Prostate gland (tissue), 2 donors: ENCODE measurements at regions not wholly inside any gene's neighbourhood (a gene's known extent, or its start where the extent isn't known, plus 50 kb on each side); places are given as distances from the start of the nearest gene placed in this dataset.

ENCODE experiments used
- DNase-seq: peaks from one replicate; pipeline ENCODE4 v3.0.0-alpha.2; 2019; ENCODE audit warnings: low spot score
- H3K27ac ChIP-seq, 2 donors: fragments of 200-600 bp; sonication (generic); 2 replicates each; pipeline ENCODE4 v1.5.1; 2017 to 2019
- H3K27me3 ChIP-seq: fragments of 200-600 bp; sonication (generic); replicated peaks from 2 replicates; pipeline ENCODE4 v1.5.1; 2019; ENCODE audit not compliant: insufficient read depth
- H3K36me3 ChIP-seq, 2 donors: fragments of 200-600 bp; sonication (generic); 1 replicate in 1 of 2; 2 replicates in 1 of 2; pipeline versions ENCODE4 v1.5.1 to v1.8.1; 2017 to 2019
- H3K4me1 ChIP-seq: fragments of 200-600 bp; sonication (generic); replicated peaks from 2 replicates; pipeline ENCODE4 v1.5.1; 2019
- H3K4me3 ChIP-seq, 2 donors: fragments of 200-600 bp; sonication (generic); 2 replicates each; pipeline ENCODE4 v1.5.1; 2017 to 2019
- H3K9me3 ChIP-seq: fragments of 200-600 bp; sonication (generic); 2 replicates; pipeline ENCODE4 v1.5.1; 2017
- POLR2A ChIP-seq: fragments of 450-650 bp; IDR thresholded peaks from one replicate; pipeline ENCODE4 v1.6.1; 2016; ENCODE audit warnings: antibody characterized with exemption, mild to moderate bottlenecking
- POLR2AphosphoS5 ChIP-seq: sonication (generic); formaldehyde crosslinking; IDR thresholded peaks from one replicate; pipeline ENCODE4 v1.6.1; 2017; ENCODE audit warnings: antibody characterized with exemption
- WGBS: methylation state at CpG from one replicate; pipeline ENCODE4 v1.1.5; 2018; 5-methylcytosine and 5-hydroxymethylcytosine counted together
- intact Hi-C: fragments of 100-400 bp; cut with DNase I; formaldehyde crosslinking; loops from one replicate; pipeline ENCODE4 v1.14.2; 2022
- TF ChIP-seq, protein P1 (sequence below), 4 experiments: fragments of 200-600 bp in 2 of 4; fragments of 450-650 bp in 2 of 4; sonication (generic) in 2 of 4; IDR thresholded peaks; 1 replicate in 3 of 4; 2 replicates in 1 of 4; pipeline ENCODE4 v1.5.1; 2016 to 2019; ENCODE audit warnings: antibody characterized with exemption in 4 of 4, mild to moderate bottlenecking in 2 of 4, moderate library complexity in 2 of 4

DNA sequence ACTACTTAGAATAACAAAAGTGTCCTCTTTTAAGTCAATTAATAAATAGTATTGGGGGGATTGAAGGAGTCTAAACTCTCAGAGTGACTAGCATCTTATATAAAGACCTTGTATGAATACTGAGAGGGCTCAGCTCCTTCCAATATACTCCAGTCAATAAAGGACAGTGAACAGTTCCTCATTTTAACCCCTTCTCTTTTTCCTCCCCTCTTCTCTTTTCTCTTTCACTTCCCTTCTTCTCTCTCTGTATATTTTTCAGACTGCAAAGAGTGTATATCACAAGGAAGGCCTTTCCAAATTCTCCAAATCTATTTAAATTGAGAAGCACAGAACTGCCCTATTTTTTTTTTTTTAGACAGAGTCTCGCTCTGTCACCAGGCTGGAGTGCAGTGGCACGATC is 99.5 kb downstream of the CD164 start:
- WGBS, result 100% methylated on average over 2 of the region's 2 CpGs
- TF ChIP-seq, protein P1, sequence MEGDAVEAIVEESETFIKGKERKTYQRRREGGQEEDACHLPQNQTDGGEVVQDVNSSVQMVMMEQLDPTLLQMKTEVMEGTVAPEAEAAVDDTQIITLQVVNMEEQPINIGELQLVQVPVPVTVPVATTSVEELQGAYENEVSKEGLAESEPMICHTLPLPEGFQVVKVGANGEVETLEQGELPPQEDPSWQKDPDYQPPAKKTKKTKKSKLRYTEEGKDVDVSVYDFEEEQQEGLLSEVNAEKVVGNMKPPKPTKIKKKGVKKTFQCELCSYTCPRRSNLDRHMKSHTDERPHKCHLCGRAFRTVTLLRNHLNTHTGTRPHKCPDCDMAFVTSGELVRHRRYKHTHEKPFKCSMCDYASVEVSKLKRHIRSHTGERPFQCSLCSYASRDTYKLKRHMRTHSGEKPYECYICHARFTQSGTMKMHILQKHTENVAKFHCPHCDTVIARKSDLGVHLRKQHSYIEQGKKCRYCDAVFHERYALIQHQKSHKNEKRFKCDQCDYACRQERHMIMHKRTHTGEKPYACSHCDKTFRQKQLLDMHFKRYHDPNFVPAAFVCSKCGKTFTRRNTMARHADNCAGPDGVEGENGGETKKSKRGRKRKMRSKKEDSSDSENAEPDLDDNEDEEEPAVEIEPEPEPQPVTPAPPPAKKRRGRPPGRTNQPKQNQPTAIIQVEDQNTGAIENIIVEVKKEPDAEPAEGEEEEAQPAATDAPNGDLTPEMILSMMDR (IDR thresholded peaks at IDR 0.05), result no peak
- TF ChIP-seq POLR2A (no peak), POLR2AphosphoS5 (no peak)
- H3K9me3 ChIP-seq, result no peaks in the 10 kb centered on the region
- H3K4me1 ChIP-seq, result no peaks in the 10 kb centered on the region
- DNase-seq, result no peak
- intact Hi-C loops, result no loop called here
- H3K36me3 ChIP-seq, result no peaks in the 10 kb centered on the region
- H3K27ac ChIP-seq, result no peak overlapping the region
- no peaks in the 10 kb centered on the region for H3K27me3 ChIP-seq
- H3K4me3 ChIP-seq, result no peak overlapping the region

DNA sequence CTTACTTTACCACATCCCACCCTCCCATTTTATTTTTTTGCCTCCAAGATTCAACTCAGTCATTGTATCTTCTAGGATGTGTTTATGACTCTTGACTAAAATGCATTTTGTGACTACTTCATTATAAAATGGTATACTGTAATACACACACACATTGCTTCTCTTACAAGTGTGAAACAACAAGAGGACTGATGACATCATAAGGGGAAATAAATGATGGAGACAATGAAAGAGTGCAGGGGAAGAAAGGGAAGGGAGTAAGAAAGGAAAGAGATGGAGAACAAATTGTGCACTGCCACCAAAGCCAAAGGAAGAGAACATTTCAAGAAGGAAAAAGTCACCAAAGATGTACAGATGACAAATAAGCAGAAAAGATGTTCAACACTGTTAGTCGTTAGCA is 102.6 kb downstream of the CD164 start:
- Histone ChIP-seq H3K9me3 (no peaks in the 10 kb centered on the region), H3K36me3 (no peaks in the 10 kb centered on the region), H3K4me3 (no peak overlapping the region), H3K27ac (no peak overlapping the region), H3K4me1 (no peaks in the 10 kb centered on the region), H3K27me3 (no peaks in the 10 kb centered on the region)
- WGBS, result 100% methylated on average over 1 of the region's 1 CpG
- TF ChIP-seq POLR2AphosphoS5, result no peak
- TF ChIP-seq, protein P1 (IDR thresholded peaks at IDR 0.05), result no peak
- no peak for TF ChIP-seq POLR2A
- no peak for DNase-seq
- intact Hi-C loops, result no loop called here

DNA sequence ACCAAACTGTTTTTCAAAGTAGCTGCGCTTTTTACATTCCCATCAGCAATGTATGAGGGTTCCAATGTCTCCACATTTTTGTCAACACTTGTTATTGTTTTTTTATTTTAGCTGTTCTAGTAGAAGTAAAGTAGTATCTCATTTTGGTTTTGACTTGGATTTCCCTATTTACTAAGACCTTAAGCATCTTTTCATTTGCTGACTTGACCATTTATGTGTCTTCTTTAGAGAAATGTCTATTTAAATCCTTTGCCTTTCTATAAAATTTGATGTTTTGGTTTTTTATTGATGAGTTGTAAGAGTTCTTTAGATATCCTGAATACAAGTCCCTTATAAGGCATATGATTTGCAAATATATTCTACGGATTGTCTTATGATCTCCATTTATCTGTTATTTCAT is 110.6 kb downstream of the CD164 start:
- H3K36me3 ChIP-seq, result no peaks in the 10 kb centered on the region
- H3K27ac ChIP-seq, result no peak overlapping the region
- no peak overlapping the region for H3K4me3 ChIP-seq
- 39% methylated on average over 2 of the region's 2 CpGs for WGBS
- H3K4me1 ChIP-seq, result no peaks in the 10 kb centered on the region
- DNase-seq, result no peak
- no peaks in the 10 kb centered on the region for H3K27me3 ChIP-seq
- H3K9me3 ChIP-seq, result no peaks in the 10 kb centered on the region
- intact Hi-C loops, result no loop called here
- TF ChIP-seq POLR2A (no peak), POLR2AphosphoS5 (no peak)

DNA sequence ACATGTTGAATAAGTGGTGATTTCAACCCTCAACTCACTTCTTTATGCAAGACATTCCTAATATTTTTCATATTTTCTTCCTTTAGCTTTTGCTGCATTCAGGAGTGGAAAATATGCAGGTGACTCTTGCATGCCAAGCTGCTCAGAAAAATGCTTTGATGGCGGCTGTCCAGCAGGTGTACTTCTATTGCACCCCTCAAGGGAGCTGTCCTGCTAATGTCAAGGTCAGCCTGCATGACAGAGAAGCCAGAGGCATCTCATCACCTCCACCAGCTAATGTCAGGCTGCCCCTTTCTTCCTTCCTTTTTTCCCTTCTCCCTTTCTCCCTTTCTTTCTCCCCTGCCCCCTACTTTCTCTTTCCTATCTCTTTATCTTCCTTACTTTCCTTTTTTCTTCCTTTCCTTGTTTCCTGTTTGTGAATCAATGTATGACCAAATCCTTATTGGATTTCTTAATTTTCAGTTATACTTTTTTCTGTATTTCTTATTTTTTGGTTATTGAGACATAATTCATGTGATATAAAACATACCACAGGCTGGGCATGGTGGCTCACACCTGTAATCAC is 112.2 kb downstream of the CD164 start:
- Histone ChIP-seq H3K36me3 (no peaks in the 10 kb centered on the region), H3K27ac (no peak overlapping the region), H3K4me3 (no peak overlapping the region), H3K27me3 (no peaks in the 10 kb centered on the region), H3K4me1 (no peaks in the 10 kb centered on the region), H3K9me3 (no peaks in the 10 kb centered on the region)
- 86% methylated on average over 1 of the region's 1 CpG for WGBS
- intact Hi-C loops, result no loop called here
- DNase-seq, result no peak
- TF ChIP-seq POLR2A, result no peak
- TF ChIP-seq POLR2AphosphoS5, result no peak
- TF ChIP-seq, protein P1 (IDR thresholded peaks at IDR 0.05), result no peak

DNA sequence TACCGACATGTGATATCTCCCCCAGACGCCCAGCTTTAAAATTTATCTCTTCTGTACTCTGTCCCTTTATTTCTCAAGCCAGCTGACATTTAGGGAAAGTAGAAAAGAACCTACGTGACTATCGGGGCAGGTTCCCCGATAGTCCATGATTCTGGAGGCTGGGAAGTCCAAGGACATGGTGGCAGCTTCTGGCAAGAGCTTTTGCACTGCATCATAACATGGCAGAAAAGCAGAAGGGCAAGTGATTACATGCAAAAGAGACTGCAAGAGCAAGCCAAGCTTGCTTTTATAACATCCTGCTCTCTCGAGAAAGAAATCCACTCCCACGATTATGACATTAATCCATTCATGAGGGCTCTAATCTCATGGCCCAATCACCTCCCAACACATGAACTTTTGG is 113.2 kb downstream of the CD164 start:
- H3K27me3 ChIP-seq, result no peaks in the 10 kb centered on the region
- no peak for DNase-seq
- H3K27ac ChIP-seq, result no peak overlapping the region
- no peak overlapping the region for H3K4me3 ChIP-seq
- TF ChIP-seq, protein P1 (IDR thresholded peaks at IDR 0.05), result no peak
- TF ChIP-seq POLR2A (no peak), POLR2AphosphoS5 (no peak)
- no peaks in the 10 kb centered on the region for H3K4me1 ChIP-seq
- intact Hi-C loops, result no loop called here
- no peaks in the 10 kb centered on the region for H3K9me3 ChIP-seq
- 71% methylated on average over 7 of the region's 7 CpGs for WGBS
- H3K36me3 ChIP-seq, result no peaks in the 10 kb centered on the region
